ENCODE measurements at regions not wholly inside any gene's neighbourhood (a gene's known extent, or its start where the extent isn't known, plus 50 kb on each side); places are given as distances from the start of the nearest gene placed in this dataset.

- DNase-seq (ENCODE audit: extremely low read depth, low read depth), result no peak
These were observed 73.4 kb upstream of the NR4A3 start for GRCh38 chr9:99748266-99748665.

DNA sequence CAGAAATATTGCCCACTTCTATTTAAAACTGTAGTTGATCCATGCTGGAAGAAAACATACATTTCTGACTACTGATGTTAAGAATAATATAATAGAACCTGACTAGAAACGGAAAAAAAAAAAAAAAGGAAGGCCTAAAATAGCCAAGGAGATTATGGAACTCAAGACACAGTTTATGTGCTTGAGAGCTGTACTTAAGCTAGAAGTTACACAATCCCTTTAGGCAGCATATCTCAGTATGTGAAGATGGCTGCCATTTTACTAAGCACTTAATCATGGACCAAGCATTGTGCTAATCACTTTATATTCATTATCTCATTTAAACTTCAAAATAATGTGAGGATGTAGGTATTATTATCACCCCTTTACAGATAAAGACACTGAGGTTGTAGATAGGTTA lies 73.0 kb upstream of the NR4A3 start:
- no peak for DNase-seq (ENCODE audit: extremely low read depth, low read depth)
- TF ChIP-seq, protein P1, sequence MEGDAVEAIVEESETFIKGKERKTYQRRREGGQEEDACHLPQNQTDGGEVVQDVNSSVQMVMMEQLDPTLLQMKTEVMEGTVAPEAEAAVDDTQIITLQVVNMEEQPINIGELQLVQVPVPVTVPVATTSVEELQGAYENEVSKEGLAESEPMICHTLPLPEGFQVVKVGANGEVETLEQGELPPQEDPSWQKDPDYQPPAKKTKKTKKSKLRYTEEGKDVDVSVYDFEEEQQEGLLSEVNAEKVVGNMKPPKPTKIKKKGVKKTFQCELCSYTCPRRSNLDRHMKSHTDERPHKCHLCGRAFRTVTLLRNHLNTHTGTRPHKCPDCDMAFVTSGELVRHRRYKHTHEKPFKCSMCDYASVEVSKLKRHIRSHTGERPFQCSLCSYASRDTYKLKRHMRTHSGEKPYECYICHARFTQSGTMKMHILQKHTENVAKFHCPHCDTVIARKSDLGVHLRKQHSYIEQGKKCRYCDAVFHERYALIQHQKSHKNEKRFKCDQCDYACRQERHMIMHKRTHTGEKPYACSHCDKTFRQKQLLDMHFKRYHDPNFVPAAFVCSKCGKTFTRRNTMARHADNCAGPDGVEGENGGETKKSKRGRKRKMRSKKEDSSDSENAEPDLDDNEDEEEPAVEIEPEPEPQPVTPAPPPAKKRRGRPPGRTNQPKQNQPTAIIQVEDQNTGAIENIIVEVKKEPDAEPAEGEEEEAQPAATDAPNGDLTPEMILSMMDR (IDR thresholded peaks at IDR 0.05; ENCODE audit: low read depth, low read length), result no peak

More at GRCh38 chr9:99748266-99748665, 73.4 kb upstream of the NR4A3 start:
- TF ChIP-seq, protein P1 (IDR thresholded peaks at IDR 0.05; ENCODE audit: low read depth, low read length), result no peak

GRCh38 chr9:99749641-99750040 lies 72.0 kb upstream of the NR4A3 start:
- DNase-seq (ENCODE audit: extremely low read depth, low read depth), result no peak
- TF ChIP-seq, protein P1 (IDR thresholded peaks at IDR 0.05; ENCODE audit: low read depth, low read length), result no peak

- TF ChIP-seq, protein P1 (IDR thresholded peaks at IDR 0.05; ENCODE audit: low read depth, low read length), result no peak
- no peak for DNase-seq (ENCODE audit: extremely low read depth, low read depth)
These were observed 71.2 kb upstream of the NR4A3 start for GRCh38 chr9:99750526-99750925.

GRCh38 chr9:99752417-99753109 lies 69.1 kb upstream of the NR4A3 start:
- TF ChIP-seq, protein P1 (IDR thresholded peaks at IDR 0.05; ENCODE audit: low read depth, low read length), result no peak
- peak; percentile 53 for DNase-seq (ENCODE audit: extremely low read depth, low read depth)

DNA sequence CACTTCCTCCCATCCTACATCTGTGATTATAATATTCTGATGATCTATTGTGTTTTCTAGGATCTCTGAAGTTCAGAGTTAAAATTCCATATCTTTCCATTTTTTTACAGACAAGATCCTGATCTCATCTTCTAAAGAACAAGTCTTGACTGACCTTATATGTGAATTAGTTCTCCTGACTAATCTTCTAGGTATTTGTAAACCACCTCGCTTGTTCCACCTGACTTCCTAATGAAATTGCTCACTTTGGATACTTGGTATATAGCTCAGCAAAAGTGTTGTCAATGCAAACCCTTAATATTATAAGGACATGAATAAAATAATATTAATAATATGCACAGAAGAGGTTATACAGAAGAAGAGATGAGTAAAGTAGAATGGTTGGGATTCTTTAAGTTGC lies 68.2 kb upstream of the NR4A3 start:
- TF ChIP-seq, protein P1 (IDR thresholded peaks at IDR 0.05; ENCODE audit: low read depth, low read length), result no peak
- no peak for DNase-seq (ENCODE audit: extremely low read depth, low read depth)

DNA sequence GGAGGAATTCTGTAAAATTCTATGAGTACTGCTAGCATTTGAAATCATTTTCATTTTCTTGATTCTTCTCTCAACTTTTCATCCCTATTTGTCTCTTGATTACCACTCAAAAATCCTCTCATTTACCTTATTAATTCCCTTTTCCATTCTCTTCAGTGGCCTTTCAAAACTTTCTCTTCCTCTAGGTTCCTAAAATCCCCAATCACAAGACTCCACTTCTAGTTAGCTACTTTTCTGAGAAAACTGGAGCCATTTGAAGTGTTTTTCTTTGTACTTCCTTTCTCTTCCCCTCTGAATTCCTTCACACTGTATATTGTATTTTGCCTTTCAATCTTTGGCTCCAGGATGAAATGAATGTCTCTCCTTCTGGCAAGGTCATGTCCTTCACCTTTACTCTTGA lies 61.3 kb upstream of the NR4A3 start:
- TF ChIP-seq, protein P1 (IDR thresholded peaks at IDR 0.05; ENCODE audit: low read depth, low read length), result no peak
- DNase-seq (ENCODE audit: extremely low read depth, low read depth), result no peak
